ENCODE measurements at regions not wholly inside any gene's neighbourhood (a gene's known extent, or its start where the extent isn't known, plus 50 kb on each side); places are given as distances from the start of the nearest gene placed in this dataset.

DNA sequence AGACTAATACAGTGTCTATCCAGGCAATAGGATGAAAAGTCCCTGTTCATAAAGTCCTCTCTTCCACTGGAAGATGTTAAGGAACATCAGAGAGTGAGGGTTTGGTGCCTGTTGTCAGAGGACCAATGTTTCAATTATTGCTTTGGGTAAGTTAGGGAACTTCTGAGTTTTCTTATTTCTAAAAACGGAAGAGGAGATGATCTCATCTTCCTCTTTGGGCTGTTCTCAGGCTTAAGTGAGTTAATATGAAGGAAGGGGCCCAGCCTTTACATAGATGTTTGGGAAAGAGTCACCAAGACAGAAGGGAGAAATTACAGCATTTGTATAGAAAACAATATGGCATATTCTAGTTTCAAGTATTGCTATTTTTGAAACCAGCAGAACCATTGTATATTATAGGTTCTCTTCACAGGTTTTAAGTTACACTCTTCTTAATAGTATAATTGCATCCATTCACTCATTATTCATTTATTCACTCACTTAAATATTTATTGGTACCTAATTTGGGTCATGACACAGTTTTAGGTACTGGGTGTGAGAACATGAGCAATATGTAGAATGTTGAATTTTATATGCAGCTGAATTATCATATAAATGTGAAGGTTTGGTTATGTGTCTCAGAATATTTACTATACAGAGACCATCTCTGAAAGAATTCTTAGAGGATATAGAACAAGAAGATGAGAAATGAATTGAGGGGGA is 68.5 kb upstream of the LRIG3 start:
- TF ChIP-seq, protein P1, sequence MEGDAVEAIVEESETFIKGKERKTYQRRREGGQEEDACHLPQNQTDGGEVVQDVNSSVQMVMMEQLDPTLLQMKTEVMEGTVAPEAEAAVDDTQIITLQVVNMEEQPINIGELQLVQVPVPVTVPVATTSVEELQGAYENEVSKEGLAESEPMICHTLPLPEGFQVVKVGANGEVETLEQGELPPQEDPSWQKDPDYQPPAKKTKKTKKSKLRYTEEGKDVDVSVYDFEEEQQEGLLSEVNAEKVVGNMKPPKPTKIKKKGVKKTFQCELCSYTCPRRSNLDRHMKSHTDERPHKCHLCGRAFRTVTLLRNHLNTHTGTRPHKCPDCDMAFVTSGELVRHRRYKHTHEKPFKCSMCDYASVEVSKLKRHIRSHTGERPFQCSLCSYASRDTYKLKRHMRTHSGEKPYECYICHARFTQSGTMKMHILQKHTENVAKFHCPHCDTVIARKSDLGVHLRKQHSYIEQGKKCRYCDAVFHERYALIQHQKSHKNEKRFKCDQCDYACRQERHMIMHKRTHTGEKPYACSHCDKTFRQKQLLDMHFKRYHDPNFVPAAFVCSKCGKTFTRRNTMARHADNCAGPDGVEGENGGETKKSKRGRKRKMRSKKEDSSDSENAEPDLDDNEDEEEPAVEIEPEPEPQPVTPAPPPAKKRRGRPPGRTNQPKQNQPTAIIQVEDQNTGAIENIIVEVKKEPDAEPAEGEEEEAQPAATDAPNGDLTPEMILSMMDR (conservative IDR thresholded peaks at IDR 0.05): no peak
- no peak for TF ChIP-seq ZFX (IDR thresholded peaks at IDR 0.05)
- no peak overlapping the region for H3K27ac ChIP-seq

DNA sequence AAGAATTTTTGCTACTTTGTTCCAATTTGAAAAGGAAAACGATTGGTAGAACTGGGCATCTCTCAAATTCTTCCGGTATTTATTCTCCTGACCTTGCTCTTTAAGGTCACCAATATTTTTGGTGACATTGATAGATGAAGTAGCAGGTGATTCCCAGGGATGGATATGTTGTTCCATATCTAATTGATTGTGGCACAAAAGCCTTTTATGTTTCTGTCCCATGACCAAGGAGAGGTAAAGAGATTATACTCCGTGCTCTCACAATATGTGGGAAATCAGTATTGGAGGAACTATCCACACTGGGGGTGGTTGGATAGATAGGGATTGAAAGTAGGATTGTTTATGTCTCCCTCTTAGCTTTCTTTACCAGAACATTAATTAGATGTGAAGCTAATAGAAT is 61.7 kb upstream of the LRIG3 start:
- TF ChIP-seq ZFX (IDR thresholded peaks at IDR 0.05): no peak
- TF ChIP-seq, protein P1 (conservative IDR thresholded peaks at IDR 0.05): no peak
- no peak overlapping the region for H3K27ac ChIP-seq

DNA sequence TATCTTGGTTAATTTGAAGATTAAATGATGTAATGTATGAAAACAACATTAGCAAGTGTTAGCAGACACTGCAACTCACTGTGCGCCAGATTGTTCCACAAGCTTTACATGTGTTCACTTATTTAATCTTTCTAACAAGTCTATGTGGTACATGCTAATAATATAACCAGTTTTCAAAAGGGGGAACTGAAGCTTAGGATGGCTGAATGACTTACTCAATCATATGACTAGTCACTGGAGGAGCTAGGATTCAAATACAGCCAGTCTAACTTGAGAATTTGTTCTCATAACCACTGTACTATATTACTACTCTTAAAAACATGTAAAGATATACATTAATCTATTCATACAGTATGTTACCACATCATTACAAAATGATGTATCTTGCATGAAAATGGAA is 60.5 kb upstream of the LRIG3 start:
- TF ChIP-seq ZFX (IDR thresholded peaks at IDR 0.05): no peak
- TF ChIP-seq, protein P1 (conservative IDR thresholded peaks at IDR 0.05): no peak
- H3K27ac ChIP-seq: no peak overlapping the region

DNA sequence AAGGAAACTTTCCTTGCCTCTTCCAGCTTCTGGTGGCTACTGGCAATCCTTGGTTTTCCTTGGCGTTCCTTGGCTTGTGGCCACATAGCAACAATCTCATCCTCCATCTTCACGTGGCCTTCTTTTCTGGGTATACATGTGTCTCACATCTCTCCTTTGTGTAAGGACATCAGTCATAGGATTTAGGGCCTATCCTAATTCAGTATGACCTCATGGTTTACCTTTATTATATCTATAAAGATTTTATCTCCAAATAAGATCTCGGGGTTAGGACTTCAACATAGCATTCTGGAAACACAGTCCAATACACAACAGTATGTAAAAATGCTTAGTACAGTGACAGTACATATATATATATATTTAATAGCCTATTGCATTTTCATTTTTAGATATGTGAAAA is 58.4 kb upstream of the LRIG3 start:
- TF ChIP-seq ZFX (IDR thresholded peaks at IDR 0.05): no peak
- TF ChIP-seq, protein P1 (conservative IDR thresholded peaks at IDR 0.05): no peak
- no peak overlapping the region for H3K27ac ChIP-seq

DNA sequence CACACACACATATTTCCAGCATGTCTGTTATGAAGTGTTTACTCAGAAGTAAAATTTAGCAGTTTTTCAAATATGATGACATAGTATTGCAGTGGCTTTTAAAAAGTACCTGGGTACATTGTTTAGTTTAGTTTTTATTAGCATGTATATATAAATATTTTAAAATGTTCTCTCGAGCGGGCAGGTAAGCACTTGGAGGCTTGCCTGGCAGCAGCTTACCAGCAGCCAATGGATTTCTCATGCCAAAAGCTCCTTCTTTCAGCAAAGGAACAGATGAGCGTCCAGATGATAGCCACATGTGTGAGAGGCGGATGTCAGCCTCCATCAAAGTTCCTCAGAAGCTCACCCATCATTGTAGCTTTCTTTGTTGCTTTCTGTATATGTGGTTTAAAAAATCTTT is 57.2 kb upstream of the LRIG3 start:
- no peak overlapping the region for H3K27ac ChIP-seq

DNA sequence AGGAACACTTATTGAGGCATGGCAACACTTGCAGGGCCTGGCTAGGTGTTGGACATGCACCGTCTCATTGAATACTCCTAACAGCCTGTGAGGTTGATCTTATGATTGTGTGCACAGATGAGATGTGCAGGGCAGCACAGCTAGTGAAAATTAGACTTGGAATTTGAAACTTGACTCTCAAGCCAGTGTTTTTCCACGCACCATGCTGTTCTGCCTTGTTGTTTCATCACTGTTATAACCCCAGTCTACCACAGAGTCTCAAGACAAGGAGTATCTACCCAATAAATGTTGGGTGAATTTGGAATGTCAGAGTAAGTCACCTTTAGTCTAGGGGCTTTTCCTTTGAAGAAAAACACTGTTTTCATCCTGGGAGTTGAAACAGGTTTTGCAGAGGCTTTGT is 55.8 kb upstream of the LRIG3 start:
- H3K27ac ChIP-seq: no peak overlapping the region
- TF ChIP-seq, protein P1 (conservative IDR thresholded peaks at IDR 0.05): no peak
- no peak for TF ChIP-seq ZFX (IDR thresholded peaks at IDR 0.05)

More for the DNA sequence above, 57.2 kb upstream of the LRIG3 start:
- TF ChIP-seq, protein P1 (conservative IDR thresholded peaks at IDR 0.05): no peak
- no peak for TF ChIP-seq ZFX (IDR thresholded peaks at IDR 0.05)
